GM12891 (cell line): ENCODE measurements at regions not wholly inside any gene's neighbourhood (a gene's known extent, or its start where the extent isn't known, plus 50 kb on each side); places are given as distances from the start of the nearest gene placed in this dataset.

Experiments
- POLR2A ChIP-seq: IDR thresholded peaks from 2 replicates; pipeline ENCODE4 v1.6.1; 2011; ENCODE audit warnings: low read depth, low read length, control low read depth
- POLR2AphosphoS5 ChIP-seq: IDR thresholded peaks from 2 replicates; pipeline ENCODE4 v1.6.1; 2011; ENCODE audit warnings: low read depth, low read length, control low read depth
- TAF1 ChIP-seq: IDR thresholded peaks from 2 replicates; pipeline ENCODE4 v1.6.1; 2011; ENCODE audit warnings: low read depth, low read length, control low read depth

DNA sequence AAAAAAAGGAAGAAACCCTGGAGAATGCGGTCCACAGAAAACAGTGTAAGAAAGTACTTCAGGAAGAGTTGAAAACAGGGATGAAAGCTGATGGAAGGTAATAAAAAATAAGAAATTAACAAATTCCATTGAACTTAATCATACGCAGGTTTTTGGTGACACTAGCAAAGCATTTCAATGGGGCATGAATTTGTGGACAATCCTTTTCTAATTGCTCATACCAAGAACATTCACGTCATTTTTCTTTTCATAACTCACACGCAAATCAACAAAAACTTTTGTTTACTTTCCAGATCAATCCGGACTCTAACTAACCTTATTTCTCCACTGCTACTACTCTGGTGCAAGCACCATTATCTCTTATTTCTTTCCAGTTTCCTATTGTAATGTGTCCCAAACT lies 1195.0 kb downstream of the SLITRK5 start:
- no peak for TF ChIP-seq POLR2A
- TF ChIP-seq POLR2AphosphoS5 = no peak
- no peak for TF ChIP-seq TAF1
